Skeletal muscle satellite cell (primary cell): ENCODE measurements at regions not wholly inside any gene's neighbourhood (a gene's known extent, or its start where the extent isn't known, plus 50 kb on each side); places are given as distances from the start of the nearest gene placed in this dataset.

Experiments used
- H3K27me3 ChIP-seq: 2 replicates; pipeline ENCODE4 v1.7.0; 2013; ENCODE audit warnings: low read length; ENCODE audit not compliant: control insufficient read depth, insufficient read depth
- H3K36me3 ChIP-seq: 2 replicates; pipeline ENCODE4 v1.7.0; 2013; ENCODE audit warnings: mild to moderate bottlenecking, control low read depth, low read length; ENCODE audit not compliant: insufficient read depth
- H3K4me1 ChIP-seq: 2 replicates; pipeline ENCODE4 v1.7.0; 2013; ENCODE audit warnings: low read length; ENCODE audit not compliant: control insufficient read depth, insufficient read depth
- H3K4me2 ChIP-seq: 2 replicates; pipeline ENCODE4 v1.7.0; 2013; ENCODE audit warnings: mild to moderate bottlenecking, low read length
- H3K4me3 ChIP-seq: 2 replicates; pipeline ENCODE4 v1.7.0; 2013; ENCODE audit warnings: low read length
- H3K9ac ChIP-seq: 2 replicates; pipeline ENCODE4 v1.7.0; 2013; ENCODE audit warnings: mild to moderate bottlenecking, low read depth, low read length, moderate library complexity
- H3K9me3 ChIP-seq: replicated peaks from 2 replicates; pipeline ENCODE4 v1.7.0; 2013; ENCODE audit warnings: mild to moderate bottlenecking, control low read depth, low read length

GRCh38 chr2:149826471-149827125 is 239.0 kb upstream of the MMADHC start:
- H3K4me1 ChIP-seq: no peaks in the 10 kb centered on the region
- no peaks in the 10 kb centered on the region for H3K36me3 ChIP-seq
- no peak overlapping the region for H3K4me2 ChIP-seq
- no peak overlapping the region for H3K9ac ChIP-seq
- no peaks in the 10 kb centered on the region for H3K9me3 ChIP-seq
- H3K27me3 ChIP-seq: no peaks in the 10 kb centered on the region
- no peak overlapping the region for H3K4me3 ChIP-seq

GRCh38 chr2:149825473-149825872 is 237.9 kb upstream of the MMADHC start:
- Histone ChIP-seq H3K27me3 (no peaks in the 10 kb centered on the region), H3K9me3 (no peaks in the 10 kb centered on the region), H3K4me2 (no peak overlapping the region), H3K4me3 (no peak overlapping the region), H3K9ac (no peak overlapping the region), H3K4me1 (no peaks in the 10 kb centered on the region), H3K36me3 (no peaks in the 10 kb centered on the region)

- no peaks in the 10 kb centered on the region for H3K9me3 ChIP-seq
- H3K9ac ChIP-seq: no peak overlapping the region
- H3K4me3 ChIP-seq: no peak overlapping the region
- H3K4me1 ChIP-seq: no peaks in the 10 kb centered on the region
- H3K36me3 ChIP-seq: no peaks in the 10 kb centered on the region
- H3K4me2 ChIP-seq: no peak overlapping the region
- H3K27me3 ChIP-seq: no peaks in the 10 kb centered on the region
Observed at GRCh38 chr2:149824136-149824535, 236.6 kb upstream of the MMADHC start.

- H3K4me1 ChIP-seq: no peaks in the 10 kb centered on the region
- no peak overlapping the region for H3K4me3 ChIP-seq
- H3K9me3 ChIP-seq: no peaks in the 10 kb centered on the region
- H3K36me3 ChIP-seq: no peaks in the 10 kb centered on the region
- H3K27me3 ChIP-seq: no peaks in the 10 kb centered on the region
- H3K4me2 ChIP-seq: no peak overlapping the region
- H3K9ac ChIP-seq: no peak overlapping the region
Observed at GRCh38 chr2:149819356-149819957, 231.9 kb upstream of the MMADHC start.

- Histone ChIP-seq H3K9ac (no peak overlapping the region), H3K9me3 (no peaks in the 10 kb centered on the region), H3K4me2 (no peak overlapping the region), H3K4me1 (no peaks in the 10 kb centered on the region), H3K4me3 (no peak overlapping the region), H3K36me3 (no peaks in the 10 kb centered on the region), H3K27me3 (no peaks in the 10 kb centered on the region)
Observed at GRCh38 chr2:149816756-149817551, 229.4 kb upstream of the MMADHC start.

GRCh38 chr2:149815941-149816340 is 228.4 kb upstream of the MMADHC start:
- H3K4me1 ChIP-seq: no peaks in the 10 kb centered on the region
- no peaks in the 10 kb centered on the region for H3K36me3 ChIP-seq
- H3K4me2 ChIP-seq: no peak overlapping the region
- no peak overlapping the region for H3K9ac ChIP-seq
- no peak overlapping the region for H3K4me3 ChIP-seq
- H3K9me3 ChIP-seq: no peaks in the 10 kb centered on the region
- no peaks in the 10 kb centered on the region for H3K27me3 ChIP-seq

- Histone ChIP-seq H3K4me3 (no peak overlapping the region), H3K4me1 (no peaks in the 10 kb centered on the region), H3K27me3 (no peaks in the 10 kb centered on the region), H3K36me3 (no peaks in the 10 kb centered on the region), H3K4me2 (no peak overlapping the region), H3K9me3 (no peaks in the 10 kb centered on the region), H3K9ac (no peak overlapping the region)
Observed at GRCh38 chr2:149814901-149815300, 227.3 kb upstream of the MMADHC start.

GRCh38 chr2:149814049-149814448 is 226.5 kb upstream of the MMADHC start:
- Histone ChIP-seq H3K4me2 (no peak overlapping the region), H3K4me1 (no peaks in the 10 kb centered on the region), H3K9ac (no peak overlapping the region), H3K36me3 (no peaks in the 10 kb centered on the region), H3K27me3 (no peaks in the 10 kb centered on the region), H3K4me3 (no peak overlapping the region), H3K9me3 (no peaks in the 10 kb centered on the region)

GRCh38 chr2:149808556-149808955 is 221.0 kb upstream of the MMADHC start:
- no peak overlapping the region for H3K4me3 ChIP-seq
- no peaks in the 10 kb centered on the region for H3K36me3 ChIP-seq
- H3K4me1 ChIP-seq: no peaks in the 10 kb centered on the region
- no peak overlapping the region for H3K9ac ChIP-seq
- H3K27me3 ChIP-seq: no peaks in the 10 kb centered on the region
- no peak overlapping the region for H3K4me2 ChIP-seq
- no peaks in the 10 kb centered on the region for H3K9me3 ChIP-seq

- Histone ChIP-seq H3K27me3 (no peaks in the 10 kb centered on the region), H3K36me3 (no peaks in the 10 kb centered on the region), H3K9ac (no peak overlapping the region), H3K4me2 (no peak overlapping the region), H3K9me3 (no peaks in the 10 kb centered on the region), H3K4me1 (no peaks in the 10 kb centered on the region), H3K4me3 (no peak overlapping the region)
Observed at GRCh38 chr2:149806651-149807050, 219.1 kb upstream of the MMADHC start.

- Histone ChIP-seq H3K9ac (no peak overlapping the region), H3K4me2 (no peak overlapping the region), H3K27me3 (no peaks in the 10 kb centered on the region), H3K4me3 (no peak overlapping the region), H3K36me3 (no peaks in the 10 kb centered on the region), H3K4me1 (no peaks in the 10 kb centered on the region), H3K9me3 (no peaks in the 10 kb centered on the region)
Observed at GRCh38 chr2:149800624-149801542, 213.3 kb upstream of the MMADHC start.
